ENCODE measurements at regions not wholly inside any gene's neighbourhood (a gene's known extent, or its start where the extent isn't known, plus 50 kb on each side); places are given as distances from the start of the nearest gene placed in this dataset.

DNA sequence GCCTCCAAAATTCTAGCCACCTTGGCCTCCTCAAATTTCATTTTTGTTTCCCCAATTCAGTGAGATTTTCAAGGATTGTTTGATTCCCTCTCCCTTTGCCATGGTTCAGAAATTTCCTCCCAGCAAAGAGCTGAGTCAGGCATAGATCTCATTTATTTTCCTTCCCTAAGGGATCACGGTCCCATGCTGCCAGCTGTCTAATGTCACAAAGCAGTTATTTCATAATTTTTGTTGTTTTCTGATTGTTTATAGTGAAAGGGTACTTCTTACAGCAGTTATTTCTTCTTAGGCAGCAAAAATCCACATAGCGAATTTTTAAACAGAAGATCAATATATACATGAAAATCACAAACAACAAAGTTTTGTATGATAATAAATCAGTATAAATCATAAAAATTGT lies 470.5 kb upstream of the MAGEB18 start:
- TF ChIP-seq, protein P1, sequence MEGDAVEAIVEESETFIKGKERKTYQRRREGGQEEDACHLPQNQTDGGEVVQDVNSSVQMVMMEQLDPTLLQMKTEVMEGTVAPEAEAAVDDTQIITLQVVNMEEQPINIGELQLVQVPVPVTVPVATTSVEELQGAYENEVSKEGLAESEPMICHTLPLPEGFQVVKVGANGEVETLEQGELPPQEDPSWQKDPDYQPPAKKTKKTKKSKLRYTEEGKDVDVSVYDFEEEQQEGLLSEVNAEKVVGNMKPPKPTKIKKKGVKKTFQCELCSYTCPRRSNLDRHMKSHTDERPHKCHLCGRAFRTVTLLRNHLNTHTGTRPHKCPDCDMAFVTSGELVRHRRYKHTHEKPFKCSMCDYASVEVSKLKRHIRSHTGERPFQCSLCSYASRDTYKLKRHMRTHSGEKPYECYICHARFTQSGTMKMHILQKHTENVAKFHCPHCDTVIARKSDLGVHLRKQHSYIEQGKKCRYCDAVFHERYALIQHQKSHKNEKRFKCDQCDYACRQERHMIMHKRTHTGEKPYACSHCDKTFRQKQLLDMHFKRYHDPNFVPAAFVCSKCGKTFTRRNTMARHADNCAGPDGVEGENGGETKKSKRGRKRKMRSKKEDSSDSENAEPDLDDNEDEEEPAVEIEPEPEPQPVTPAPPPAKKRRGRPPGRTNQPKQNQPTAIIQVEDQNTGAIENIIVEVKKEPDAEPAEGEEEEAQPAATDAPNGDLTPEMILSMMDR (conservative IDR thresholded peaks at IDR 0.05; ENCODE audit: low read depth, low read length): no peak
- no peak for TF ChIP-seq EZH2phosphoT487 (IDR thresholded peaks at IDR 0.05; ENCODE audit: borderline replicate concordance, low read length)
- no peak for TF ChIP-seq EZH2 (IDR thresholded peaks at IDR 0.05; ENCODE audit: low read length, unreplicated experiment)
